Stomach (tissue), 4 donors: ENCODE measurements at regions not wholly inside any gene's neighbourhood (a gene's known extent, or its start where the extent isn't known, plus 50 kb on each side); places are given as distances from the start of the nearest gene placed in this dataset.

ENCODE experiments used
- CTCF ChIP-seq, 7 experiments: fragments of 450-650 bp in 4 of 7; fragments of 200-600 bp in 3 of 7; sonication (generic) in 3 of 7; IDR thresholded peaks; one replicate each; pipeline ENCODE4 v1.5.1; 2016 to 2019; ENCODE audit warnings: antibody characterized with exemption in 7 of 7, control low read depth in 2 of 7, mild to moderate bottlenecking in 1 of 7
- EP300 ChIP-seq: sonication (generic); formaldehyde crosslinking; IDR thresholded peaks from one replicate; pipeline ENCODE4 v1.6.1; 2017; ENCODE audit warnings: antibody characterized with exemption
- POLR2A ChIP-seq, 4 donors: fragments of 450-650 bp; IDR thresholded peaks; one replicate each; pipeline ENCODE4 v1.6.1; 2016; ENCODE audit warnings: antibody characterized with exemption in 4 of 4, control low read depth in 2 of 4, mild to moderate bottlenecking in 1 of 4, moderate library complexity in 1 of 4
- POLR2AphosphoS5 ChIP-seq, 3 donors: sonication (generic); formaldehyde crosslinking; IDR thresholded peaks; one replicate each; pipeline ENCODE4 v1.6.1; 2016; ENCODE audit warnings: antibody characterized with exemption in 3 of 3

GRCh38 chr12:91513313-91513712 is 330.7 kb upstream of the DCN start:
- TF ChIP-seq POLR2A (IDR thresholded peaks at IDR 0.05) (no peak), CTCF (IDR thresholded peaks at IDR 0.05) (no peak), EP300 (no peak), POLR2AphosphoS5 (IDR thresholded peaks at IDR 0.05) (no peak)
